HG03571 (cell line): ENCODE measurements at regions not wholly inside any gene's neighbourhood (a gene's known extent, or its start where the extent isn't known, plus 50 kb on each side); places are given as distances from the start of the nearest gene placed in this dataset.

Experiments
- ATAC-seq: cut with Tn5 transposase; IDR thresholded peaks from one replicate; pipeline ENCODE4 v1.9.1; 2021; ENCODE audit not compliant: unreplicated experiment

- no peak for ATAC-seq
Measured at GRCh38 chr19:28427376-28428083, 785.4 kb downstream of the UQCRFS1 start.

GRCh38 chr19:28426730-28427225 lies 786.2 kb downstream of the UQCRFS1 start:
- ATAC-seq: no peak

- ATAC-seq: no peak
Measured at GRCh38 chr19:28426110-28426729, 786.7 kb downstream of the UQCRFS1 start.

GRCh38 chr19:28425046-28425931 lies 787.7 kb downstream of the UQCRFS1 start:
- ATAC-seq: no peak

GRCh38 chr19:28424662-28425045 lies 788.3 kb downstream of the UQCRFS1 start:
- no peak for ATAC-seq

GRCh38 chr19:28424077-28424476 lies 788.9 kb downstream of the UQCRFS1 start:
- no peak for ATAC-seq

- ATAC-seq: no peak
Measured at GRCh38 chr19:28422791-28423650, 789.9 kb downstream of the UQCRFS1 start.

GRCh38 chr19:28422046-28422445 lies 790.9 kb downstream of the UQCRFS1 start:
- no peak for ATAC-seq

GRCh38 chr19:28420811-28421550 lies 792.0 kb downstream of the UQCRFS1 start:
- no peak for ATAC-seq

GRCh38 chr19:28419312-28419711 lies 793.6 kb downstream of the UQCRFS1 start:
- no peak for ATAC-seq

GRCh38 chr19:28417361-28417760 lies 795.6 kb downstream of the UQCRFS1 start:
- ATAC-seq: no peak

GRCh38 chr19:28416245-28416644 lies 796.7 kb downstream of the UQCRFS1 start:
- ATAC-seq: no peak

GRCh38 chr19:28414748-28415147 lies 798.2 kb downstream of the UQCRFS1 start:
- no peak for ATAC-seq

- ATAC-seq: no peak
Measured at GRCh38 chr19:28409859-28410258, 803.1 kb downstream of the UQCRFS1 start.

GRCh38 chr19:28406966-28407365 lies 806.0 kb downstream of the UQCRFS1 start:
- no peak for ATAC-seq

GRCh38 chr19:28405346-28405742 lies 807.6 kb downstream of the UQCRFS1 start:
- ATAC-seq: no peak

- ATAC-seq: no peak
Measured at GRCh38 chr19:28404472-28404871, 808.5 kb downstream of the UQCRFS1 start.

GRCh38 chr19:28403690-28404089 lies 809.3 kb downstream of the UQCRFS1 start:
- no peak for ATAC-seq

- ATAC-seq: no peak
Measured at GRCh38 chr19:28402701-28403290, 810.2 kb downstream of the UQCRFS1 start.
